Endodermal cell (in vitro differentiated cells): ENCODE measurements at regions not wholly inside any gene's neighbourhood (a gene's known extent, or its start where the extent isn't known, plus 50 kb on each side); places are given as distances from the start of the nearest gene placed in this dataset.

ENCODE experiments used
- DNase-seq: peaks from one replicate; pipeline ENCODE4 v3.0.0-alpha.2; 2017
- H3K27ac ChIP-seq: 2 replicates; pipeline ENCODE4 v1.5.1; 2013; ENCODE audit warnings: mild to moderate bottlenecking, low read depth, low read length, moderate library complexity
- H3K27me3 ChIP-seq: 2 replicates; pipeline ENCODE4 v1.6.1; 2013; ENCODE audit warnings: mild to moderate bottlenecking, low read length, moderate library complexity; ENCODE audit not compliant: insufficient read depth, control insufficient read depth, poor library complexity, severe bottlenecking
- H3K36me3 ChIP-seq: 2 replicates; pipeline ENCODE4 v1.7.0; 2013; ENCODE audit warnings: mild to moderate bottlenecking, low read length, moderate library complexity; ENCODE audit not compliant: control insufficient read depth, insufficient read depth
- H3K4me1 ChIP-seq: one replicate; pipeline ENCODE4 v1.7.0; 2013; ENCODE audit warnings: low read length; ENCODE audit not compliant: control insufficient read depth, insufficient read depth
- H3K4me3 ChIP-seq: 2 replicates; pipeline ENCODE4 v1.5.1; 2013; ENCODE audit warnings: mild to moderate bottlenecking, low read length, moderate library complexity
- H3K9ac ChIP-seq: 2 replicates; pipeline ENCODE4 v1.6.1; 2013; ENCODE audit warnings: mild to moderate bottlenecking, low read length, moderate library complexity; ENCODE audit not compliant: poor library complexity, severe bottlenecking; ENCODE audit errors: extremely low read depth
- H3K9me3 ChIP-seq: 2 replicates; pipeline ENCODE4 v1.6.1; 2013; ENCODE audit warnings: mild to moderate bottlenecking, low read length, moderate library complexity; ENCODE audit not compliant: control insufficient read depth
- H3K27ac Mint-ChIP-seq: 2 replicates; pipeline ENCODE4 v1.8.0; 2020; ENCODE audit warnings: mixed read lengths
- H3K27me3 Mint-ChIP-seq: 2 replicates; pipeline ENCODE4 v1.8.0; 2021; ENCODE audit warnings: mild to moderate bottlenecking, mixed read lengths; ENCODE audit not compliant: insufficient read depth
- H3K36me3 Mint-ChIP-seq: 2 replicates; pipeline ENCODE4 v1.8.0; 2020; ENCODE audit warnings: low read depth, mixed read lengths
- H3K4me1 Mint-ChIP-seq: 2 replicates; pipeline ENCODE4 v1.8.0; 2020; ENCODE audit warnings: mixed read lengths
- H3K4me3 Mint-ChIP-seq: 2 replicates; pipeline ENCODE4 v1.8.0; 2020; ENCODE audit warnings: mild to moderate bottlenecking, moderate library complexity, mixed read lengths
- H3K9me3 Mint-ChIP-seq: 2 replicates; pipeline ENCODE4 v1.8.0; 2020; ENCODE audit warnings: mild to moderate bottlenecking, mixed read lengths
- WGBS, 2 experiments: methylation state at CpG; one replicate each; pipeline versions ENCODE4 v1.1.5 to v1.1.7; 2013; ENCODE audit warnings: missing lambda C conversion rate in 2 of 2, mixed read lengths in 1 of 2; ENCODE audit not compliant: insufficient coverage in 1 of 2, insufficient read length in 1 of 2; 5-methylcytosine and 5-hydroxymethylcytosine counted together
- TF ChIP-seq, protein P1 (sequence below): fragments of 200-600 bp; sonication (generic); conservative IDR thresholded peaks from 2 replicates; pipeline ENCODE4 v1.5.0; 2021; ENCODE audit warnings: antibody characterized with exemption, mild to moderate bottlenecking

- Mint-ChIP-seq H3K27ac (no peak overlapping the region), H3K4me1 (peaks cover 7% of the 10 kb centered on the region), H3K36me3 (peaks cover 7% of the 10 kb centered on the region), H3K27me3 (no peaks in the 10 kb centered on the region), H3K4me3 (no peak overlapping the region), H3K9me3 (peaks cover 40% of the 10 kb centered on the region)
- no peak for DNase-seq
- H3K9me3 ChIP-seq: peaks cover 47% of the 10 kb centered on the region
- no peaks in the 10 kb centered on the region for H3K4me1 ChIP-seq
- TF ChIP-seq, protein P1, sequence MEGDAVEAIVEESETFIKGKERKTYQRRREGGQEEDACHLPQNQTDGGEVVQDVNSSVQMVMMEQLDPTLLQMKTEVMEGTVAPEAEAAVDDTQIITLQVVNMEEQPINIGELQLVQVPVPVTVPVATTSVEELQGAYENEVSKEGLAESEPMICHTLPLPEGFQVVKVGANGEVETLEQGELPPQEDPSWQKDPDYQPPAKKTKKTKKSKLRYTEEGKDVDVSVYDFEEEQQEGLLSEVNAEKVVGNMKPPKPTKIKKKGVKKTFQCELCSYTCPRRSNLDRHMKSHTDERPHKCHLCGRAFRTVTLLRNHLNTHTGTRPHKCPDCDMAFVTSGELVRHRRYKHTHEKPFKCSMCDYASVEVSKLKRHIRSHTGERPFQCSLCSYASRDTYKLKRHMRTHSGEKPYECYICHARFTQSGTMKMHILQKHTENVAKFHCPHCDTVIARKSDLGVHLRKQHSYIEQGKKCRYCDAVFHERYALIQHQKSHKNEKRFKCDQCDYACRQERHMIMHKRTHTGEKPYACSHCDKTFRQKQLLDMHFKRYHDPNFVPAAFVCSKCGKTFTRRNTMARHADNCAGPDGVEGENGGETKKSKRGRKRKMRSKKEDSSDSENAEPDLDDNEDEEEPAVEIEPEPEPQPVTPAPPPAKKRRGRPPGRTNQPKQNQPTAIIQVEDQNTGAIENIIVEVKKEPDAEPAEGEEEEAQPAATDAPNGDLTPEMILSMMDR: no peak
- H3K27me3 ChIP-seq: no peaks in the 10 kb centered on the region
- no peak overlapping the region for H3K27ac ChIP-seq
- no peaks in the 10 kb centered on the region for H3K36me3 ChIP-seq
- H3K4me3 ChIP-seq: no peak overlapping the region
- 67 to 86% methylated on average over 1 to 3 of the region's 3 CpGs for WGBS, 2 experiments
- H3K9ac ChIP-seq: no peak overlapping the region
These were observed 820.8 kb upstream of the ADGRB3 start for GRCh38 chr6:67814262-67814661.

DNA sequence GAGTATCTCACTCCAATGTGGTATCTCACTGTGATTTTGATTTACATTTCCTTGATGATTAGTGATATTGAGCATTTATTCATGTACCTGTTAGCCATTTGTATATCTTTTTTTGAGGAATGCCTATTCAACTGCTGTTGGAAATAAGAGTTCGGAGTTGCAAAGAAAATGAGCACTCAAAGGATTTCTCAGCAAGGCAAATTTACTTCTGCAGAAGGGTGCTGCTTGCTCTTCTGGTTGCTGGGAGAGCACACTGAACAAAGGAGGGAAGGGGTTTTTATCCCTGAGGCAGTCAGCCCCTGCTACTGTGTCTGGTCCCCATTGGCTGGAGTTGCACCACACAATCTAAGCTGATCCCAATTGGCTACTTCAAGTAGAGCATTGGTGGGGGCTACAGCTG lies 822.4 kb upstream of the ADGRB3 start:
- Mint-ChIP-seq H3K27me3 (no peaks in the 10 kb centered on the region), H3K4me1 (peaks cover 7% of the 10 kb centered on the region), H3K4me3 (no peak overlapping the region), H3K36me3 (peaks cover 7% of the 10 kb centered on the region), H3K9me3 (peaks cover 40% of the 10 kb centered on the region), H3K27ac (no peak overlapping the region)
- Histone ChIP-seq H3K4me3 (peak overlapping the region; percentile 47), H3K9me3 (peaks cover 47% of the 10 kb centered on the region), H3K9ac (no peak overlapping the region), H3K27ac (no peak overlapping the region), H3K4me1 (no peaks in the 10 kb centered on the region), H3K36me3 (no peaks in the 10 kb centered on the region), H3K27me3 (no peaks in the 10 kb centered on the region)
- TF ChIP-seq, protein P1: no peak
- WGBS, 2 experiments: 100% methylated on average over 1 of the region's 1 CpG
- no peak for DNase-seq

DNA sequence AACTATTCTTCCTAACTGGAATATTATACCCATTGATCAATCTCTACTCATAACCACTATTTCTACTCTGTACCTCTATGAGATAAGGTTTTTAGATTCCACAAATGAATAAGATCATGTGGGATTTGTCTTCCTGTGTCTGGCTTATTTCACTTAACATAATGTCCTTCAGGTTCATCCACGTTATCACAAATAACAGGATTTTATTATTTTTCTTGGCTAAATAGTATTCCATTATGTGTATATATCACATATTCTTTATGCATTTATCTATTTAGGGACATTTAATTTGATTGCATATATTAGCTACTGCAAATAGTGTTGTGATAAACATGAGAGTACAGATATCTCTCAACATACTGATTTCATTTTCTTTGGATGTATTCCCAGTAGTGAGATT lies 823.0 kb upstream of the ADGRB3 start:
- Histone ChIP-seq H3K9ac (no peak overlapping the region), H3K27me3 (no peaks in the 10 kb centered on the region), H3K9me3 (peaks cover 47% of the 10 kb centered on the region), H3K27ac (no peak overlapping the region), H3K4me1 (no peaks in the 10 kb centered on the region), H3K36me3 (no peaks in the 10 kb centered on the region), H3K4me3 (peak overlapping the region; percentile 47)
- WGBS, 2 experiments: no CpG with 5 or more reads among the region's 1 CpG
- H3K27me3 Mint-ChIP-seq: no peaks in the 10 kb centered on the region
- peaks cover 7% of the 10 kb centered on the region for H3K36me3 Mint-ChIP-seq
- no peak for DNase-seq
- peaks cover 40% of the 10 kb centered on the region for H3K9me3 Mint-ChIP-seq
- TF ChIP-seq, protein P1: no peak
- H3K27ac Mint-ChIP-seq: no peak overlapping the region
- peaks cover 2% of the 10 kb centered on the region for H3K4me1 Mint-ChIP-seq
- H3K4me3 Mint-ChIP-seq: no peak overlapping the region
